ENCODE measurements at regions not wholly inside any gene's neighbourhood (a gene's known extent, or its start where the extent isn't known, plus 50 kb on each side); places are given as distances from the start of the nearest gene placed in this dataset.

DNA sequence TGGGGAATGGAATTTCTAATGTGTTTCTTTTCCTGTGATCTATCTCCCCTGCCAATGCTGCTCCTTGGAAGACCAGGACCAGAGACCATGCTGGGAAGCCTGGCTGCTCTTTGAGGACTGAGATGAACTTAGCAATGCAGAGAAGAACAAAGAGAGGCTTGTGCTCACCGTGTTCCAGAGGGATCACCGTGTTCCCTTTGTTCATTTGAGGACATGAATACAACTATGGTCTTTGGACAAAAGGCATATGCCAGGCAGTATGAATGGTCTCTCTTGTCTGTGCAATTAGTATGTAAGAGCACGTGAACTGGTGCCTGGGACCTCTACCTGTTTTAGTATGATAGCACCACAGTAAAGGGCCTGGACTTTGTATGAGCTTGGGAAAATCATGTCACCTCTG, 139.9 kb downstream of the TDRD15 start:
- Histone ChIP-seq H2AFZ (ENCODE audit: low read depth, low read length, poor library complexity, severe bottlenecking) (no peak overlapping the region), H3K9me3 (ENCODE audit: control insufficient read depth in 1 of 2, insufficient read depth in 1 of 2, low read depth in 1 of 2, low read length in 2 of 2) (no peaks in the 10 kb centered on the region), H3K4me1 (ENCODE audit: control insufficient read depth in 1 of 2, insufficient read depth in 2 of 2, low read length in 2 of 2) (no peaks in the 10 kb centered on the region), H3K27me3 (ENCODE audit: insufficient read depth, low read length) (no peaks in the 10 kb centered on the region), H3K27ac (ENCODE audit: low read depth, low read length) (no peak overlapping the region), H3K36me3 (ENCODE audit: control insufficient read depth in 1 of 2, insufficient read depth in 2 of 2, low read length in 2 of 2) (no peaks in the 10 kb centered on the region), H3K79me2 (ENCODE audit: insufficient read depth, low read length) (no peaks in the 10 kb centered on the region), H4K20me1 (ENCODE audit: insufficient read depth) (no peaks in the 10 kb centered on the region), H3K4me2 (ENCODE audit: low read length) (no peak overlapping the region), H3K4me3 (replicated peaks in 1 of 2; ENCODE audit: low read depth in 1 of 2, low read length in 2 of 2) (no peak overlapping the region), H3K9me2 (ENCODE audit: insufficient read depth) (no peaks in the 10 kb centered on the region), H3K9ac (ENCODE audit: low read length) (no peak overlapping the region)
- RAD21 ChIA-PET (ENCODE audit: low non-redundant PET in 1 of 2, low total read pairs in 2 of 2, uncharacterized antibody in 2 of 2, unreplicated experiment in 2 of 2), result no interaction called here
- CTCF ChIA-PET, result no interaction called here
- POLR2A ChIA-PET, result no interaction called here
- TF ChIP-seq ZNF274 (IDR thresholded peaks at IDR 0.05; ENCODE audit: low read depth, low read length), result no peak
- TF ChIP-seq EZH2phosphoT487 (IDR thresholded peaks at IDR 0.05; ENCODE audit: borderline replicate concordance), result no peak
- TF ChIP-seq ELF1 (IDR thresholded peaks at IDR 0.05; ENCODE audit: borderline replicate concordance, low read depth), result no peak
- no peak for TF ChIP-seq POLR2AphosphoS5 (IDR thresholded peaks at IDR 0.05; ENCODE audit: low read depth, low read length)
- no peak for TF ChIP-seq REST (IDR thresholded peaks at IDR 0.05; ENCODE audit: low read depth)
- no peak for TF ChIP-seq RAD21 (IDR thresholded peaks at IDR 0.05; ENCODE audit: low read depth)
- no peak for TF ChIP-seq CTCF (IDR thresholded peaks at IDR 0.05 in 2 of 3, conservative IDR thresholded peaks at IDR 0.05 in 1 of 3; ENCODE audit: borderline replicate concordance in 1 of 3, insufficient read depth in 1 of 3, low read depth in 2 of 3, low read length in 2 of 3)
- no peak for TF ChIP-seq SRF (IDR thresholded peaks at IDR 0.05; ENCODE audit: low read depth)
- no peak for TF ChIP-seq SP1 (IDR thresholded peaks at IDR 0.05; ENCODE audit: low read depth)
- TF ChIP-seq CEBPB (IDR thresholded peaks at IDR 0.05; ENCODE audit: low read depth), result no peak
- DNase-seq (ENCODE audit: low read depth, low spot score), result no peak
- no TSS peak for BruUV-seq (replicated peaks)
- intact Hi-C loops (cut with micrococcal nuclease), result no loop called here
- ATAC-seq, result no peak
